Mesothelial cell of epicardium (in vitro differentiated cells): ENCODE measurements at regions not wholly inside any gene's neighbourhood (a gene's known extent, or its start where the extent isn't known, plus 50 kb on each side); places are given as distances from the start of the nearest gene placed in this dataset.

Source experiments
- DNase-seq, 2 experiments: peaks; one replicate each; pipeline ENCODE4 v3.0.0; 2021; ENCODE audit warnings: low spot score in 2 of 2; ENCODE audit not compliant: unreplicated experiment in 2 of 2
- H3K27ac Mint-ChIP-seq: 2 replicates; pipeline ENCODE4 v1.8.0; 2021; ENCODE audit warnings: mixed read lengths
- H3K27me3 Mint-ChIP-seq: 2 replicates; pipeline ENCODE4 v1.8.0; 2021; ENCODE audit warnings: low read depth, mixed read lengths
- H3K36me3 Mint-ChIP-seq: 2 replicates; pipeline ENCODE4 v1.8.0; 2021; ENCODE audit warnings: mixed read lengths
- H3K4me1 Mint-ChIP-seq: 2 replicates; pipeline ENCODE4 v1.8.0; 2021; ENCODE audit warnings: mixed read lengths
- H3K4me3 Mint-ChIP-seq: 2 replicates; pipeline ENCODE4 v1.8.0; 2021; ENCODE audit warnings: mild to moderate bottlenecking, moderate library complexity, mixed read lengths
- H3K9me3 Mint-ChIP-seq: 2 replicates; pipeline ENCODE4 v1.8.0; 2021; ENCODE audit warnings: mixed read lengths
- CTCF ChIP-seq: fragments of 200-600 bp; sonication (generic); IDR thresholded peaks from one replicate; pipeline ENCODE4 v1.5.0; 2021; ENCODE audit warnings: antibody characterized with exemption; ENCODE audit not compliant: unreplicated experiment

GRCh38 chr18:29588446-29589100, 1411.6 kb upstream of the CDH2 start:
- DNase-seq = no peak
- H3K27ac Mint-ChIP-seq = no peak overlapping the region

GRCh38 chr18:29586210-29586609, 1409.3 kb upstream of the CDH2 start:
- Mint-ChIP-seq H3K4me1 (no peaks in the 10 kb centered on the region), H3K27me3 (no peaks in the 10 kb centered on the region), H3K9me3 (peaks cover 16% of the 10 kb centered on the region)

More at GRCh38 chr18:29588446-29589100, 1411.6 kb upstream of the CDH2 start:
- H3K27me3 Mint-ChIP-seq = no peaks in the 10 kb centered on the region
- no peak for TF ChIP-seq CTCF
- H3K4me1 Mint-ChIP-seq = no peaks in the 10 kb centered on the region
- no peak overlapping the region for H3K4me3 Mint-ChIP-seq
- no peaks in the 10 kb centered on the region for H3K36me3 Mint-ChIP-seq
- peaks cover 22% of the 10 kb centered on the region for H3K9me3 Mint-ChIP-seq

GRCh38 chr18:29560270-29560669, 1383.3 kb upstream of the CDH2 start:
- Mint-ChIP-seq H3K36me3 (no peaks in the 10 kb centered on the region), H3K27me3 (no peaks in the 10 kb centered on the region), H3K4me1 (peaks cover 6% of the 10 kb centered on the region), H3K27ac (peak overlapping the region; percentile 34), H3K9me3 (peaks cover 5% of the 10 kb centered on the region), H3K4me3 (no peak overlapping the region)
- TF ChIP-seq CTCF = no peak
- no peak for DNase-seq

More at GRCh38 chr18:29586210-29586609, 1409.3 kb upstream of the CDH2 start:
- no peak overlapping the region for H3K4me3 Mint-ChIP-seq
- DNase-seq = no peak
- no peak overlapping the region for H3K27ac Mint-ChIP-seq
- no peaks in the 10 kb centered on the region for H3K36me3 Mint-ChIP-seq
- no peak for TF ChIP-seq CTCF

- TF ChIP-seq CTCF = no peak
- Mint-ChIP-seq H3K4me1 (peaks cover 6% of the 10 kb centered on the region), H3K9me3 (peaks cover 9% of the 10 kb centered on the region), H3K36me3 (no peaks in the 10 kb centered on the region), H3K4me3 (no peak overlapping the region), H3K27ac (no peak overlapping the region), H3K27me3 (no peaks in the 10 kb centered on the region)
- no peak for DNase-seq
These were observed 1379.1 kb upstream of the CDH2 start for GRCh38 chr18:29556070-29556469.

- Mint-ChIP-seq H3K27ac (no peak overlapping the region), H3K4me3 (no peak overlapping the region), H3K36me3 (no peaks in the 10 kb centered on the region), H3K27me3 (no peaks in the 10 kb centered on the region), H3K9me3 (peaks cover 9% of the 10 kb centered on the region), H3K4me1 (no peaks in the 10 kb centered on the region)
- no peak for TF ChIP-seq CTCF
- no peak for DNase-seq
These were observed 1372.8 kb upstream of the CDH2 start for GRCh38 chr18:29549759-29550158.
